ENCODE measurements at regions not wholly inside any gene's neighbourhood (a gene's known extent, or its start where the extent isn't known, plus 50 kb on each side); places are given as distances from the start of the nearest gene placed in this dataset.

- H3K36me3 Mint-ChIP-seq (ENCODE audit: insufficient read depth, unreplicated experiment), result no peaks in the 10 kb centered on the region
- no peak for DNase-seq
- H3K4me1 Mint-ChIP-seq (ENCODE audit: low read depth, unreplicated experiment), result no peaks in the 10 kb centered on the region
- H3K9me3 ChIP-seq, result no peaks in the 10 kb centered on the region
- no peak overlapping the region for H3K27ac Mint-ChIP-seq (ENCODE audit: unreplicated experiment)
- no peak for TF ChIP-seq CTCF (IDR thresholded peaks at IDR 0.05; ENCODE audit: insufficient read depth in 1 of 2, low read depth in 1 of 2, low read length in 1 of 2, severe bottlenecking in 1 of 2, unreplicated experiment in 1 of 2)
- H3K4me1 ChIP-seq, result no peaks in the 10 kb centered on the region
- H3K4me3 ChIP-seq (ENCODE audit: low read depth, low read length), result no peak overlapping the region
- no peaks in the 10 kb centered on the region for H3K36me3 ChIP-seq (ENCODE audit: control insufficient read depth, insufficient read depth, low read length)
- ChIA-PET POLR2A (no interaction called here), CTCF (no interaction called here)
- no TSS peak for BruUV-seq (replicated peaks)
- no peaks in the 10 kb centered on the region for H3K9me3 Mint-ChIP-seq (ENCODE audit: unreplicated experiment)
- H3K4me3 Mint-ChIP-seq (ENCODE audit: unreplicated experiment), result no peak overlapping the region
- intact Hi-C loops (cut with micrococcal nuclease; ENCODE audit: unreplicated experiment), result no loop called here
- H3K27me3 ChIP-seq (replicated peaks; ENCODE audit: control insufficient read depth, insufficient read depth, low read length), result no peaks in the 10 kb centered on the region
- peaks cover 5% of the 10 kb centered on the region for H3K27me3 Mint-ChIP-seq (ENCODE audit: insufficient read depth, unreplicated experiment)
Measured at GRCh38 chr18:25496544-25496943, 144.6 kb upstream of the ZNF521 start.

GRCh38 chr18:25495606-25496005 lies 143.6 kb upstream of the ZNF521 start:
- ChIA-PET POLR2A (no interaction called here), CTCF (no interaction called here)
- Mint-ChIP-seq H3K4me3 (ENCODE audit: unreplicated experiment) (no peak overlapping the region), H3K36me3 (ENCODE audit: insufficient read depth, unreplicated experiment) (no peaks in the 10 kb centered on the region), H3K9me3 (ENCODE audit: unreplicated experiment) (no peaks in the 10 kb centered on the region), H3K27ac (ENCODE audit: unreplicated experiment) (no peak overlapping the region), H3K4me1 (ENCODE audit: low read depth, unreplicated experiment) (no peaks in the 10 kb centered on the region), H3K27me3 (ENCODE audit: insufficient read depth, unreplicated experiment) (peaks cover 5% of the 10 kb centered on the region)
- H3K4me1 ChIP-seq, result no peaks in the 10 kb centered on the region
- no peaks in the 10 kb centered on the region for H3K27me3 ChIP-seq (replicated peaks; ENCODE audit: control insufficient read depth, insufficient read depth, low read length)
- H3K4me3 ChIP-seq (ENCODE audit: low read depth, low read length), result no peak overlapping the region
- intact Hi-C loops (cut with micrococcal nuclease; ENCODE audit: unreplicated experiment), result no loop called here
- no peaks in the 10 kb centered on the region for H3K9me3 ChIP-seq
- no peak for TF ChIP-seq CTCF (IDR thresholded peaks at IDR 0.05; ENCODE audit: insufficient read depth in 1 of 2, low read depth in 1 of 2, low read length in 1 of 2, severe bottlenecking in 1 of 2, unreplicated experiment in 1 of 2)
- DNase-seq, result no peak
- no TSS peak for BruUV-seq (replicated peaks)
- H3K36me3 ChIP-seq (ENCODE audit: control insufficient read depth, insufficient read depth, low read length), result no peaks in the 10 kb centered on the region

- no peak overlapping the region for H3K27ac Mint-ChIP-seq (ENCODE audit: unreplicated experiment)
- BruUV-seq (replicated peaks), result no TSS peak
- no peaks in the 10 kb centered on the region for H3K4me1 Mint-ChIP-seq (ENCODE audit: low read depth, unreplicated experiment)
- intact Hi-C loops (cut with micrococcal nuclease; ENCODE audit: unreplicated experiment), result no loop called here
- no peaks in the 10 kb centered on the region for H3K36me3 Mint-ChIP-seq (ENCODE audit: insufficient read depth, unreplicated experiment)
- peaks cover 5% of the 10 kb centered on the region for H3K27me3 Mint-ChIP-seq (ENCODE audit: insufficient read depth, unreplicated experiment)
- H3K9me3 ChIP-seq, result no peaks in the 10 kb centered on the region
- no peaks in the 10 kb centered on the region for H3K4me1 ChIP-seq
- H3K4me3 ChIP-seq (ENCODE audit: low read depth, low read length), result no peak overlapping the region
- no peaks in the 10 kb centered on the region for H3K27me3 ChIP-seq (replicated peaks; ENCODE audit: control insufficient read depth, insufficient read depth, low read length)
- DNase-seq, result no peak
- H3K9me3 Mint-ChIP-seq (ENCODE audit: unreplicated experiment), result no peaks in the 10 kb centered on the region
- H3K36me3 ChIP-seq (ENCODE audit: control insufficient read depth, insufficient read depth, low read length), result no peaks in the 10 kb centered on the region
- no peak for TF ChIP-seq CTCF (IDR thresholded peaks at IDR 0.05; ENCODE audit: insufficient read depth in 1 of 2, low read depth in 1 of 2, low read length in 1 of 2, severe bottlenecking in 1 of 2, unreplicated experiment in 1 of 2)
- POLR2A ChIA-PET, result no interaction called here
- CTCF ChIA-PET, result no interaction called here
- no peak overlapping the region for H3K4me3 Mint-ChIP-seq (ENCODE audit: unreplicated experiment)
Measured at GRCh38 chr18:25494888-25495287, 142.9 kb upstream of the ZNF521 start.
